ENCODE measurements at regions not wholly inside any gene's neighbourhood (a gene's known extent, or its start where the extent isn't known, plus 50 kb on each side); places are given as distances from the start of the nearest gene placed in this dataset.

DNA sequence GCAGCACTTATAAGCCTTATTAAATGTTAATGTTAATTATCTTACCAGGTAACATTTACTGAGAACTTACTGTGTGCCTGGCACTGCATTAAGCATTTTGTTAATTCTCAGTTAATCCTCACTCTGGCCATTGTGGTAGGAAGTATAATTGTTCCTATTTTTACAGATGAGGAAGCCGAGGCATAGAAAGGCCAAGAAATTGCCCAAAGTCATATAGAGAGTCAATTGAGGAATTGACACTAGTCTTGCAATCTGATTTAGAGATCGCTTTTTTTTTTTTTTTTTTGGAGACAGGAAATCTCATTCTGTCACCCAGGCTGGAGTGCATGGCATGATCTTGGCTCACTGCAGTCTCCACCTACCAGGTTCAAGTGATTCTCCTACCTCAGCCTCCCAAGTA is 132.6 kb upstream of the PROK2 start:
- DNase-seq (ENCODE audit: low read depth) (no peak), FAIRE-seq (no peak)
- TF ChIP-seq, protein P1, sequence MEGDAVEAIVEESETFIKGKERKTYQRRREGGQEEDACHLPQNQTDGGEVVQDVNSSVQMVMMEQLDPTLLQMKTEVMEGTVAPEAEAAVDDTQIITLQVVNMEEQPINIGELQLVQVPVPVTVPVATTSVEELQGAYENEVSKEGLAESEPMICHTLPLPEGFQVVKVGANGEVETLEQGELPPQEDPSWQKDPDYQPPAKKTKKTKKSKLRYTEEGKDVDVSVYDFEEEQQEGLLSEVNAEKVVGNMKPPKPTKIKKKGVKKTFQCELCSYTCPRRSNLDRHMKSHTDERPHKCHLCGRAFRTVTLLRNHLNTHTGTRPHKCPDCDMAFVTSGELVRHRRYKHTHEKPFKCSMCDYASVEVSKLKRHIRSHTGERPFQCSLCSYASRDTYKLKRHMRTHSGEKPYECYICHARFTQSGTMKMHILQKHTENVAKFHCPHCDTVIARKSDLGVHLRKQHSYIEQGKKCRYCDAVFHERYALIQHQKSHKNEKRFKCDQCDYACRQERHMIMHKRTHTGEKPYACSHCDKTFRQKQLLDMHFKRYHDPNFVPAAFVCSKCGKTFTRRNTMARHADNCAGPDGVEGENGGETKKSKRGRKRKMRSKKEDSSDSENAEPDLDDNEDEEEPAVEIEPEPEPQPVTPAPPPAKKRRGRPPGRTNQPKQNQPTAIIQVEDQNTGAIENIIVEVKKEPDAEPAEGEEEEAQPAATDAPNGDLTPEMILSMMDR (IDR thresholded peaks at IDR 0.05; ENCODE audit: insufficient read depth, low read depth, low read length): no peak
- TF ChIP-seq EZH2 (IDR thresholded peaks at IDR 0.05; ENCODE audit: insufficient read depth, low read length): no peak
- H3K4me3 ChIP-seq (ENCODE audit: insufficient read depth, low read depth, low read length): no peak overlapping the region
- H3K9me3 ChIP-seq (ENCODE audit: insufficient read depth, low read depth, low read length): no peaks in the 10 kb centered on the region
- H3K27ac ChIP-seq (ENCODE audit: low read depth, low read length): no peak overlapping the region
- H2AFZ ChIP-seq (ENCODE audit: low read depth, low read length): no peak overlapping the region
- H3K79me2 ChIP-seq (ENCODE audit: insufficient read depth, low read length): no peaks in the 10 kb centered on the region
- H3K36me3 ChIP-seq (ENCODE audit: insufficient read depth, low read length): no peaks in the 10 kb centered on the region
- H3K9ac ChIP-seq (ENCODE audit: low read length): no peak overlapping the region
- no peak overlapping the region for H3K4me2 ChIP-seq (ENCODE audit: low read length)
- H3K4me1 ChIP-seq (ENCODE audit: insufficient read depth, low read length): no peaks in the 10 kb centered on the region
- no peaks in the 10 kb centered on the region for H4K20me1 ChIP-seq (ENCODE audit: insufficient read depth, low read length)
- Mint-ChIP-seq H3K27ac (ENCODE audit: unreplicated experiment) (no peak overlapping the region), H3K36me3 (ENCODE audit: low read depth, unreplicated experiment) (no peaks in the 10 kb centered on the region), H3K4me1 (ENCODE audit: low read depth, unreplicated experiment) (peaks cover 3% of the 10 kb centered on the region), H3K27me3 (ENCODE audit: low read depth, unreplicated experiment) (peaks cover 20% of the 10 kb centered on the region), H3K9me3 (ENCODE audit: unreplicated experiment) (peaks cover 2% of the 10 kb centered on the region), H3K4me3 (ENCODE audit: unreplicated experiment) (no peak overlapping the region)
- peaks cover 7% of the 10 kb centered on the region for H3K27me3 ChIP-seq (ENCODE audit: insufficient read depth, low read length)

DNA sequence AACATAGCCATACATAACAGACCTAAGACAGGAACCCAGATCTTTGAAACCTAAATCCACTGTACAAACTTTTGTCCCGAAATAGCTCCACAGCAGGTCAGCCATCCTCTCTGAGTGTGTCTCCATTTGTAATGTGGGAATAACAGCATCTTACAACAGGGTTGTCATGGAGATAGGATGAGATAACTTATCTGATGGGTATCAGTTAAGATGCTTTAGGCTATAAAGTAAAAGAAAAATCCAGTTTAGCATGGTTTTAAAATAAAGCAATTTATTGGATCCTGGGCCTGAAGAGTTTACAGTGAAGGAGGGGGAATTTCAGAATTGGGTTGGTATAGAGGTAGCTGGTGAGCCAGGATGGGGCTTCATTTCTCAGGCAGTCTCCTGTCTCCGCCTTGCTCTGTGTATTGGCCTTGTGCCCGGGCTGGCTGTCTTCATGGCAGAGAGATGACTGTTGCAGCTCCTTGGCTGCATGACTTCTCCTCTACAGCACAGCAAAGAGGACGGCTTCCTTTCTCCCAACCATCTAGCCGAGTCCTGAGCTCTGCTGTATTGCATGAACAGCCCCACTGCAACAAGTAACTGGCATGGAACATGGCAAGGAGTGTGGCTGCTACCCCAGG is 131.9 kb upstream of the PROK2 start:
- FAIRE-seq (peak; percentile 55), DNase-seq (ENCODE audit: low read depth) (peak; percentile 10)
- Histone ChIP-seq H3K9me3 (ENCODE audit: insufficient read depth, low read depth, low read length) (no peaks in the 10 kb centered on the region), H3K36me3 (ENCODE audit: insufficient read depth, low read length) (no peaks in the 10 kb centered on the region), H3K4me3 (ENCODE audit: insufficient read depth, low read depth, low read length) (no peak overlapping the region), H3K9ac (ENCODE audit: low read length) (no peak overlapping the region), H3K27ac (ENCODE audit: low read depth, low read length) (no peak overlapping the region), H3K4me1 (ENCODE audit: insufficient read depth, low read length) (no peaks in the 10 kb centered on the region), H4K20me1 (ENCODE audit: insufficient read depth, low read length) (no peaks in the 10 kb centered on the region), H3K4me2 (ENCODE audit: low read length) (no peak overlapping the region), H2AFZ (ENCODE audit: low read depth, low read length) (no peak overlapping the region), H3K79me2 (ENCODE audit: insufficient read depth, low read length) (no peaks in the 10 kb centered on the region), H3K27me3 (ENCODE audit: insufficient read depth, low read length) (peaks cover 9% of the 10 kb centered on the region)
- H3K36me3 Mint-ChIP-seq (ENCODE audit: low read depth, unreplicated experiment): no peaks in the 10 kb centered on the region
- H3K27ac Mint-ChIP-seq (ENCODE audit: unreplicated experiment): no peak overlapping the region
- H3K27me3 Mint-ChIP-seq (ENCODE audit: low read depth, unreplicated experiment): peaks cover 14% of the 10 kb centered on the region
- peaks cover 2% of the 10 kb centered on the region for H3K9me3 Mint-ChIP-seq (ENCODE audit: unreplicated experiment)
- TF ChIP-seq EZH2 (IDR thresholded peaks at IDR 0.05; ENCODE audit: insufficient read depth, low read length): no peak
- TF ChIP-seq, protein P1 (IDR thresholded peaks at IDR 0.05; ENCODE audit: insufficient read depth, low read depth, low read length): no peak
- peaks cover 3% of the 10 kb centered on the region for H3K4me1 Mint-ChIP-seq (ENCODE audit: low read depth, unreplicated experiment)
- H3K4me3 Mint-ChIP-seq (ENCODE audit: unreplicated experiment): no peak overlapping the region

DNA sequence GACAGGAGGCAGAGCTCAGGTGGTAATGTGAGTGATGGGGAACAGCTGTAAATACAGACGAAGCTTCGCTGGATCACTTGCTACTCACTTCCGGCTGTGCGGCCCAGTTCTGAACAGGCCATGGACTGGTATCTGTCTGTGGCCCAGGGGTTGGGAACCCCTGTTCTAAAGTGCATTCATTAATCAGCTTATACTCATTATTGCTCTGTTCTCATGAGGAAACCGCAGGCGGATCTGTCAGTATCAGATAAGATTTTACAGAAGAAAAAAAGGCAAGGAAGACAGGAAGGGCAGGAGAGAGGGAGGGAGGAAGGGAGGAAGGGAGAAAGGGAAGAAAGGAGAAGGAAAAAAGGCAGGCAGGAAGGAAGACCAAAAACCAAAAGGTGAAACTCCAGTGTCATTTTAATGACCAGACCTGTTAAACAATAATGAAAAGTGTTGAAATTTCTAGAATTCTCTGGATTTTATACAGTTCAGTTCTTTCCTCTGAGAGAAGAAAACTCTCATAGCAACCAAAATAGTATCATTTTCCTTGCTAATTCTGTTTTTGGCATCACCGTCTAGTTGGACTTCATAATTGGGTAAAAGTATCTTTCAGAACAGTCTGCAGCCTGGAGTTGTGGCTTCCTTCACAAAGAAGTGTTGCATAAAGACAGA is 128.0 kb upstream of the PROK2 start:
- DNase-seq (ENCODE audit: low read depth): no peak
- H3K4me1 Mint-ChIP-seq (ENCODE audit: low read depth, unreplicated experiment): peaks cover 3% of the 10 kb centered on the region
- no peak overlapping the region for H3K27ac Mint-ChIP-seq (ENCODE audit: unreplicated experiment)
- H3K9me3 ChIP-seq (ENCODE audit: insufficient read depth, low read depth, low read length): no peaks in the 10 kb centered on the region
- H3K4me3 Mint-ChIP-seq (ENCODE audit: unreplicated experiment): no peak overlapping the region
- H3K9ac ChIP-seq (ENCODE audit: low read length): no peak overlapping the region
- H2AFZ ChIP-seq (ENCODE audit: low read depth, low read length): no peak overlapping the region
- H3K27ac ChIP-seq (ENCODE audit: low read depth, low read length): no peak overlapping the region
- TF ChIP-seq, protein P1 (IDR thresholded peaks at IDR 0.05; ENCODE audit: insufficient read depth, low read depth, low read length): no peak
- TF ChIP-seq EZH2 (IDR thresholded peaks at IDR 0.05; ENCODE audit: insufficient read depth, low read length): no peak
- H3K36me3 Mint-ChIP-seq (ENCODE audit: low read depth, unreplicated experiment): no peaks in the 10 kb centered on the region
- H3K79me2 ChIP-seq (ENCODE audit: insufficient read depth, low read length): no peaks in the 10 kb centered on the region
- no peak for FAIRE-seq
- H3K4me3 ChIP-seq (ENCODE audit: insufficient read depth, low read depth, low read length): no peak overlapping the region
- H3K4me1 ChIP-seq (ENCODE audit: insufficient read depth, low read length): no peaks in the 10 kb centered on the region
- H3K27me3 Mint-ChIP-seq (ENCODE audit: low read depth, unreplicated experiment): peaks cover 8% of the 10 kb centered on the region
- no peaks in the 10 kb centered on the region for H3K9me3 Mint-ChIP-seq (ENCODE audit: unreplicated experiment)
- no peaks in the 10 kb centered on the region for H3K36me3 ChIP-seq (ENCODE audit: insufficient read depth, low read length)
- no peak overlapping the region for H3K4me2 ChIP-seq (ENCODE audit: low read length)
- no peaks in the 10 kb centered on the region for H4K20me1 ChIP-seq (ENCODE audit: insufficient read depth, low read length)
- H3K27me3 ChIP-seq (ENCODE audit: insufficient read depth, low read length): peaks cover 15% of the 10 kb centered on the region

Data from astrocyte (in vitro differentiated cells and primary cell).